ENCODE measurements at regions not wholly inside any gene's neighbourhood (a gene's known extent, or its start where the extent isn't known, plus 50 kb on each side); places are given as distances from the start of the nearest gene placed in this dataset.

DNA sequence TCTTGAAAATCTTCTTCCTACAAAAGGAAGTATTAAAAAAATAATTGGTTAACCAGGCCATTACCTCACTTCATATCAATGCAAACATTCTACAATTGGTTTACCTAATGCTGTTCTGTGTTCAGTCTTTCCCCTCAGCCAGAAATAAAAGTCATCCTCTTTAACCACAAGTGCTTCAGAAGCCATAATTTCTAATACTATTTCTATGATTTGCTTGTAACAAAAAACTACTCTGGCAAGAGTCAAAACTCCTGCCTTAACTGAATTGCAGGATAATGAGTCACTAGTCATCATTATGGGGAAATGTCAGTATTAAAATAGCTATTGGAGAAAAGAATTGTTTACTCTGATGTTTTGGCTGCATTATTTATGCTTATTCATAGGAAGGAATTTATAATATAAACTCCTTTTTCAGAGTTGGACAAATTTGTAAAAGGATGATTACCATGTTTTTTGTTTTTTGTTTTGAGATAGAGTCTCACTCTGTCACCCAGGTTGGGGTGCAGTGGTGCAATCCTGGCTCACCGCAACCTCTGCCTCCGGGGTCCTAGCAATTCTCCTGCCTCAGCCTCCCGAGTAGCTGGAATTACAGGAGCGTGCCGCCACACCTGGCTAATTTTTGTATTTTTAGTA, 55.5 kb upstream of the ODAD2 start:
- peak; percentile 27 for DNase-seq

DNA sequence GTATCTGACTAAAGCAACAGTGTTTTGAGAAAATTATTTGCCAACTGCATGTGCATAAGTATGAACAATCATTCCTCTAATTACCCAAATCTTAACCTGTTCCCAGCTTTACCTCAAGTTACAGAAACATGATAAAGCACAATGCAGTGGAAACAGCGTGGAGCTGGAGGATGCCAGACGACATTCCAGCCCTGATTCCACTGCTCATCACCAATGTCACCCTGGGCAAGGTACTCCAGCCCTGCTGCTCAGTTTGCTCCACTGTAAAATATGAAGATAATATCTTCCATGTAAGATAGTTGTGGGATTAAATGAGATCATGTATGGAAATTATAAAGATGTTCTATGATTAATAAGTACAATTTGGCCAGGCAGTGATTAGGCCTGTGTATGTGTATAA, 50.4 kb upstream of the ODAD2 start:
- no peak for DNase-seq

Measured in inflammatory macrophage treated with lipopolysaccharide for 4 hours (primary cell).